ENCODE measurements at regions not wholly inside any gene's neighbourhood (a gene's known extent, or its start where the extent isn't known, plus 50 kb on each side); places are given as distances from the start of the nearest gene placed in this dataset.

DNA sequence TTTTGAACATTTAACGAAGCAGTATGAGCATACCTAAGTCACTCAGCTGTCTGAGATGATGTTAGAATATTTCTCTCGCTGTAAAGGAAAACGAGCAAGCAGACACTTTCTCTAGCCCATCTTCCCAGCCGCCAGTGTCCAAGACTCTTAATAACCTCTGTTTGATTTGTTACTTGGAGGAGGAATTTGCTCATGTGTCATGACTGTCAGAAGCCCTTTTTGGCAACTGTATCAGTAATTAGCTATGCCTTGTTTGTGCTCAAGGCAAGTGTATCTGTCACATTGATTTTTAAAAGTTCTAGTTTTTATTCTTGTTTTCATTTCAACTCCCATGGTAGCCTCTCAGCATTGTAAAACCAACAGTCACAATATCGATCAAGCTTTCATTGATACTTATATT is 828.4 kb upstream of the SLC10A2 start:
- Histone ChIP-seq H3K9me3 (ENCODE audit: control insufficient read depth, insufficient read depth, low read length) (no peaks in the 10 kb centered on the region), H3K4me2 (ENCODE audit: low read length) (no peak overlapping the region), H3K9me2 (replicated peaks; ENCODE audit: control insufficient read depth, low read length) (no peaks in the 10 kb centered on the region), H3F3A (ENCODE audit: control insufficient read depth, insufficient read depth) (no peaks in the 10 kb centered on the region), H3K4me1 (ENCODE audit: control insufficient read depth, low read length) (no peaks in the 10 kb centered on the region), H3K79me2 (ENCODE audit: control insufficient read depth, low read length) (no peaks in the 10 kb centered on the region), H3K4me3 (ENCODE audit: low read length) (no peak overlapping the region), H4K20me1 (ENCODE audit: control insufficient read depth, insufficient read depth, low read depth, low read length) (no peaks in the 10 kb centered on the region), H3K27ac (ENCODE audit: low read depth, low read length) (no peak overlapping the region), H3K36me3 (ENCODE audit: control insufficient read depth, low read length) (no peaks in the 10 kb centered on the region), H3K27me3 (ENCODE audit: control insufficient read depth, low read length) (no peaks in the 10 kb centered on the region)
- TF ChIP-seq EZH2phosphoT487 (IDR thresholded peaks at IDR 0.05; ENCODE audit: borderline replicate concordance, low read length) = no peak
- TF ChIP-seq, protein P1, sequence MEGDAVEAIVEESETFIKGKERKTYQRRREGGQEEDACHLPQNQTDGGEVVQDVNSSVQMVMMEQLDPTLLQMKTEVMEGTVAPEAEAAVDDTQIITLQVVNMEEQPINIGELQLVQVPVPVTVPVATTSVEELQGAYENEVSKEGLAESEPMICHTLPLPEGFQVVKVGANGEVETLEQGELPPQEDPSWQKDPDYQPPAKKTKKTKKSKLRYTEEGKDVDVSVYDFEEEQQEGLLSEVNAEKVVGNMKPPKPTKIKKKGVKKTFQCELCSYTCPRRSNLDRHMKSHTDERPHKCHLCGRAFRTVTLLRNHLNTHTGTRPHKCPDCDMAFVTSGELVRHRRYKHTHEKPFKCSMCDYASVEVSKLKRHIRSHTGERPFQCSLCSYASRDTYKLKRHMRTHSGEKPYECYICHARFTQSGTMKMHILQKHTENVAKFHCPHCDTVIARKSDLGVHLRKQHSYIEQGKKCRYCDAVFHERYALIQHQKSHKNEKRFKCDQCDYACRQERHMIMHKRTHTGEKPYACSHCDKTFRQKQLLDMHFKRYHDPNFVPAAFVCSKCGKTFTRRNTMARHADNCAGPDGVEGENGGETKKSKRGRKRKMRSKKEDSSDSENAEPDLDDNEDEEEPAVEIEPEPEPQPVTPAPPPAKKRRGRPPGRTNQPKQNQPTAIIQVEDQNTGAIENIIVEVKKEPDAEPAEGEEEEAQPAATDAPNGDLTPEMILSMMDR (IDR thresholded peaks at IDR 0.05; ENCODE audit: low read depth, low read length, poor library complexity, severe bottlenecking) = no peak

DNA sequence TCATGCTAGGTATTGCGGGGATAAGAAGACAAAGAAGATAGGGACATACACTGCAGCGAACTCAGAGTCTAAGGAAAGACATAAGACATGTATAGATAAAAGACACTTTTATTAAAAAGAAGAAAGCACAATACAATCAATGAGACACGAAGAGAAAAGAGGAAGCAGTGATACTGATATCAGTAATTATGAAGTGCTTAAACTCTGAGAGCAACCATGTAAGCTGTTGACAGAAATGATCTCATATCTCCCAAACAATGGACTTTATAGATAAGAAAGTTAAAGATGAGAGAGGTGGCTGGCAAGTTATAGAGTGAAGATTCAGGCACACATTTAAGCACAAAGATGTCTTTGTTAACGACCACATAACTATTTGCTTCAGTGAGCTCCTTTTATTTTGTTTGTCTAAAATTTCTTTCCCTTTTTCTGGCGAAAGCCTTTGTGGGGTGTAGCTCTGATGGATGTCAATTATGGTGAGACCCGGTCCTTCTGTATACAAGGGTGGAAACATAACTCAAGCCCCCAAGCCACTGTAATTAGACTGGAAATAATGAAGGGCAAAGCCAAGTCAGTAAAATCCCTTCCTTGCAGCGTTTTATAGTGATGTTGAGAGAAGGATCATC is 818.0 kb upstream of the SLC10A2 start:
- H3K27ac ChIP-seq (ENCODE audit: low read depth, low read length) = no peak overlapping the region
- H3K4me1 ChIP-seq (ENCODE audit: control insufficient read depth, low read length) = no peaks in the 10 kb centered on the region
- H3K9me3 ChIP-seq (ENCODE audit: control insufficient read depth, insufficient read depth, low read length) = no peaks in the 10 kb centered on the region
- no peaks in the 10 kb centered on the region for H3K79me2 ChIP-seq (ENCODE audit: control insufficient read depth, low read length)
- H3K36me3 ChIP-seq (ENCODE audit: control insufficient read depth, low read length) = no peaks in the 10 kb centered on the region
- no peaks in the 10 kb centered on the region for H3K27me3 ChIP-seq (ENCODE audit: control insufficient read depth, low read length)
- H4K20me1 ChIP-seq (ENCODE audit: control insufficient read depth, insufficient read depth, low read depth, low read length) = no peaks in the 10 kb centered on the region
- no peaks in the 10 kb centered on the region for H3F3A ChIP-seq (ENCODE audit: control insufficient read depth, insufficient read depth)
- no peak overlapping the region for H3K4me3 ChIP-seq (ENCODE audit: low read length)
- H3K4me2 ChIP-seq (ENCODE audit: low read length) = no peak overlapping the region
- no peaks in the 10 kb centered on the region for H3K9me2 ChIP-seq (replicated peaks; ENCODE audit: control insufficient read depth, low read length)
- no peak for TF ChIP-seq EZH2phosphoT487 (IDR thresholded peaks at IDR 0.05; ENCODE audit: borderline replicate concordance, low read length)
- TF ChIP-seq, protein P1 (IDR thresholded peaks at IDR 0.05; ENCODE audit: low read depth, low read length, poor library complexity, severe bottlenecking) = no peak

DNA sequence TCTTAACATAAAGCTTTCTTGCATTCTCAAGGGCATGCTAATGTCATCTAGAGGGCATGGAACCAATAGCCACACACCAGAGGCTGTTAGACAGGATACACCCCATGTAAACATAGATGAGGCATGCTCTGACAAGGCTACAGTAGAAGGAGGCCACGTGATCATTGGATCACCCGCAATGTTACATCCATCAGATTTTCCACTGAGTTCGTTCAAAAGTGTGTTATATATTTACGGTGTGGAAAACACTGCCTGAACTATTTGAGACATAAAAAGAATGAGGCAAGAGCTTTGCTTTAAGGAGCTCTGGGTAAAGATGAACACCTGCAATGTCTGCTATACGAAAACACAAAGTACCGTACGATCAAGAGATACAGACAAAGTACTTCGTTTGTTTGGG is 817.5 kb upstream of the SLC10A2 start:
- H4K20me1 ChIP-seq (ENCODE audit: control insufficient read depth, insufficient read depth, low read depth, low read length) = no peaks in the 10 kb centered on the region
- H3F3A ChIP-seq (ENCODE audit: control insufficient read depth, insufficient read depth) = no peaks in the 10 kb centered on the region
- H3K27me3 ChIP-seq (ENCODE audit: control insufficient read depth, low read length) = no peaks in the 10 kb centered on the region
- no peaks in the 10 kb centered on the region for H3K4me1 ChIP-seq (ENCODE audit: control insufficient read depth, low read length)
- no peak overlapping the region for H3K4me2 ChIP-seq (ENCODE audit: low read length)
- no peaks in the 10 kb centered on the region for H3K36me3 ChIP-seq (ENCODE audit: control insufficient read depth, low read length)
- H3K79me2 ChIP-seq (ENCODE audit: control insufficient read depth, low read length) = no peaks in the 10 kb centered on the region
- H3K9me2 ChIP-seq (replicated peaks; ENCODE audit: control insufficient read depth, low read length) = no peaks in the 10 kb centered on the region
- no peak overlapping the region for H3K27ac ChIP-seq (ENCODE audit: low read depth, low read length)
- H3K9me3 ChIP-seq (ENCODE audit: control insufficient read depth, insufficient read depth, low read length) = no peaks in the 10 kb centered on the region
- TF ChIP-seq, protein P1 (IDR thresholded peaks at IDR 0.05; ENCODE audit: low read depth, low read length, poor library complexity, severe bottlenecking) = no peak
- no peak for TF ChIP-seq EZH2phosphoT487 (IDR thresholded peaks at IDR 0.05; ENCODE audit: borderline replicate concordance, low read length)
- H3K4me3 ChIP-seq (ENCODE audit: low read length) = no peak overlapping the region
